ENCODE measurements at regions not wholly inside any gene's neighbourhood (a gene's known extent, or its start where the extent isn't known, plus 50 kb on each side); places are given as distances from the start of the nearest gene placed in this dataset.

DNA sequence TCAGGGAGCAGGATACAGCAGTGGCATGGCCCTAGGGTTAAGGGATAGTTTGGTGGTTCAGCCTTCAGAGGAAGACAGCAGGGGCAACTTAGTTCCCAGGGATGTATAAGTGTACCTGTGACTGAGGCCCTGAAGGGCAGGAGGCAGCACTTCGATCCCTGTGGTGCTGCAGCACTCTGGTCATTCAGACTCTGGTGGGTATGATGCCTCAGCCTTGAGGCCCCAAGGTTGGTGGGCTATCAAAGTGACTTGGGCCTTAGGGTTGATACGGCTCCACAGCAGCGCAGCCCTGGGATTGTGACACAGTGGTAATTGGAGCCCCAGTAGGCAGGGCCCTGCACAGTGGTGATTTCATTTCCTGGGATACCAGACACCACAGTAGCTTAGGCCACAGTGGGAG, 1703.1 kb downstream of the PCDH7 start:
- TF ChIP-seq, protein P1, sequence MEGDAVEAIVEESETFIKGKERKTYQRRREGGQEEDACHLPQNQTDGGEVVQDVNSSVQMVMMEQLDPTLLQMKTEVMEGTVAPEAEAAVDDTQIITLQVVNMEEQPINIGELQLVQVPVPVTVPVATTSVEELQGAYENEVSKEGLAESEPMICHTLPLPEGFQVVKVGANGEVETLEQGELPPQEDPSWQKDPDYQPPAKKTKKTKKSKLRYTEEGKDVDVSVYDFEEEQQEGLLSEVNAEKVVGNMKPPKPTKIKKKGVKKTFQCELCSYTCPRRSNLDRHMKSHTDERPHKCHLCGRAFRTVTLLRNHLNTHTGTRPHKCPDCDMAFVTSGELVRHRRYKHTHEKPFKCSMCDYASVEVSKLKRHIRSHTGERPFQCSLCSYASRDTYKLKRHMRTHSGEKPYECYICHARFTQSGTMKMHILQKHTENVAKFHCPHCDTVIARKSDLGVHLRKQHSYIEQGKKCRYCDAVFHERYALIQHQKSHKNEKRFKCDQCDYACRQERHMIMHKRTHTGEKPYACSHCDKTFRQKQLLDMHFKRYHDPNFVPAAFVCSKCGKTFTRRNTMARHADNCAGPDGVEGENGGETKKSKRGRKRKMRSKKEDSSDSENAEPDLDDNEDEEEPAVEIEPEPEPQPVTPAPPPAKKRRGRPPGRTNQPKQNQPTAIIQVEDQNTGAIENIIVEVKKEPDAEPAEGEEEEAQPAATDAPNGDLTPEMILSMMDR (conservative IDR thresholded peaks at IDR 0.05; ENCODE audit: low read length): no peak
- no peak for TF ChIP-seq EZH2phosphoT487 (IDR thresholded peaks at IDR 0.05; ENCODE audit: borderline replicate concordance)

Data from Loucy (cell line).